HG03159 (cell line): ENCODE measurements at regions not wholly inside any gene's neighbourhood (a gene's known extent, or its start where the extent isn't known, plus 50 kb on each side); places are given as distances from the start of the nearest gene placed in this dataset.
A peak's percentile ranks its signal among the peaks of the same experiment; 100 is the strongest.

Experiments used
- ATAC-seq: cut with Tn5 transposase; IDR thresholded peaks from one replicate; pipeline ENCODE4 v1.9.1; 2021; ENCODE audit warnings: mild to moderate bottlenecking, moderate library complexity; ENCODE audit not compliant: unreplicated experiment

GRCh38 chr10:6660460-6660859, 80.4 kb upstream of the PRKCQ start:
- no peak for ATAC-seq

- ATAC-seq = no peak
These were observed 79.4 kb upstream of the PRKCQ start for GRCh38 chr10:6659451-6659850.

GRCh38 chr10:6657669-6658068, 77.6 kb upstream of the PRKCQ start:
- ATAC-seq = no peak

GRCh38 chr10:6657196-6657595, 77.1 kb upstream of the PRKCQ start:
- no peak for ATAC-seq

- no peak for ATAC-seq
These were observed 74.5 kb upstream of the PRKCQ start for GRCh38 chr10:6654571-6654970.

- ATAC-seq = no peak
These were observed 70.5 kb upstream of the PRKCQ start for GRCh38 chr10:6650586-6650985.

- no peak for ATAC-seq
These were observed 69.8 kb upstream of the PRKCQ start for GRCh38 chr10:6649903-6650302.

GRCh38 chr10:6648894-6649720, 69.0 kb upstream of the PRKCQ start:
- ATAC-seq = no peak

GRCh38 chr10:6647811-6648526, 67.9 kb upstream of the PRKCQ start:
- ATAC-seq = peak; percentile 57

GRCh38 chr10:6643962-6644361, 63.9 kb upstream of the PRKCQ start:
- no peak for ATAC-seq

GRCh38 chr10:6642876-6643275, 62.8 kb upstream of the PRKCQ start:
- no peak for ATAC-seq

- ATAC-seq = no peak
These were observed 60.5 kb upstream of the PRKCQ start for GRCh38 chr10:6640433-6641040.

- ATAC-seq = no peak
These were observed 57.0 kb upstream of the PRKCQ start for GRCh38 chr10:6637053-6637452.

GRCh38 chr10:6635784-6636183, 55.7 kb upstream of the PRKCQ start:
- no peak for ATAC-seq
